Bone marrow (tissue), 2 donors: ENCODE measurements at regions not wholly inside any gene's neighbourhood (a gene's known extent, or its start where the extent isn't known, plus 50 kb on each side); places are given as distances from the start of the nearest gene placed in this dataset.
"Not testable (repeated sequence)": the region's sequence is repeated elsewhere in the genome, so short reads cannot be mapped to it uniquely, and the experiment has no call there.

Experiments
- DNase-seq, 2 donors: peaks; one replicate each; lab custom pipeline; 2025; lab: John Stamatoyannopoulos, UW

- DNase-seq: no peak
These were observed 249.0 kb downstream of the UTRN start for GRCh38 chr6:144534180-144534579.

DNA sequence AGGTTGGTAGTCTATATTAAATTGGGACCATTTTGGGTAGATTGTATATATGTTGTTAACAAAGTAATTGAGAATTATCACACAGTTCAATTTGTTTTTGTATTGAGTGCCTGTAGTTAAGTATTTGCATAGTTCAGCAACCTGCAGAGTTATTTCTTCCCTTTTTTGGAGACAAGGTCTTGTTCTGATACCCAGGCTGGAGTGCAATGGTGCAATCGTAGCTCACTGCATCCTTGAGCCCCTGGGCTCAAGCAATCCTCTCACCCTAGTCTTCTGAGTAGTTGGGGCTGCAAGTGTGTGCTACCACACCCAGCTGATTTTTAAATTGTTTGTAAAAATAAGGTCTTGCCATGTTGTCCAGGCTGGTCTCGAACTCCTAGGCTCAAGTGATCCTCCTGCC lies 250.5 kb downstream of the UTRN start:
- DNase-seq: no peak

- no peak for DNase-seq
These were observed 250.9 kb downstream of the UTRN start for GRCh38 chr6:144536079-144536478.

DNA sequence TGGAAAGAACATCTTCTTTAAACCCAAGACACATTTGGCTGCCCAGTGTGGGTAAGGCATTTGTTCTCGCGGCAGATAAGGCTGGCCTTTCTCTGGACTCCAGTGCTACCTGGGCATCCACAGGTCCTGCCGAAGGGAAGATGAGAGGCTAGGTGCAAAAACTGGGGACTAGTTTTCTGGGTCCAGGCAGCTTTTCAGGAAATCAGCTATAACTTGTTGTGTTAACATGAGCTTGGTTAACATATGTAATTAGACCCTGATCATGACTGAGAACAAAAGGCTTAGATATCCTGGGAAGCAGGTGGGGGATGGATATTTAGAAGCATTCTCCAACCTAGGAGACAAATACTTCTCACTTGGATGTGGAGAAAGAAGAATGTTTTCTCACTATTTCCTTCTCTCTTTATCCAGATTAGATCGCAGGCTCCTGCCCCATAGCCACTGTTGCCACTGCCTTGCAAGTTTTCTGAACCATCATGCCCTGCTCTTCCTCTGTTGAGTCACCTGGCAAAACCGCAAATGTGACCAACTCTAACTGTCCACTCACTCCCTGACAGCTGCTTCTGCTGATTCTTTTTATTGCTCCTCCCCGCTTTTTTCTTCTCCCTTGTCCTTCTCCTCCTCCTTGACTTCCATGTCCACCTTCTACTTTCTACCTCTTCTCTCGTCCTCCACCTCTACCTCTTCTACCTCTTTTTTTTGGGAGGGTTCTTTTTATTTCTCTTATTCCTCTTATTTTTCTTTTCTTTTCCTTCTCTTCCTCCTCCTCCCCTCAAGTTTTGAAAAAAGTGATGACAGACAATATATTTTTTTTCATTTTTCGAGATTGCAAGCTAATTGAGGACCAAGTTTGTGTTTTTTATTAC lies 258.1 kb downstream of the UTRN start:
- peak in 1 of 2 donors; percentile 7 for DNase-seq

DNA sequence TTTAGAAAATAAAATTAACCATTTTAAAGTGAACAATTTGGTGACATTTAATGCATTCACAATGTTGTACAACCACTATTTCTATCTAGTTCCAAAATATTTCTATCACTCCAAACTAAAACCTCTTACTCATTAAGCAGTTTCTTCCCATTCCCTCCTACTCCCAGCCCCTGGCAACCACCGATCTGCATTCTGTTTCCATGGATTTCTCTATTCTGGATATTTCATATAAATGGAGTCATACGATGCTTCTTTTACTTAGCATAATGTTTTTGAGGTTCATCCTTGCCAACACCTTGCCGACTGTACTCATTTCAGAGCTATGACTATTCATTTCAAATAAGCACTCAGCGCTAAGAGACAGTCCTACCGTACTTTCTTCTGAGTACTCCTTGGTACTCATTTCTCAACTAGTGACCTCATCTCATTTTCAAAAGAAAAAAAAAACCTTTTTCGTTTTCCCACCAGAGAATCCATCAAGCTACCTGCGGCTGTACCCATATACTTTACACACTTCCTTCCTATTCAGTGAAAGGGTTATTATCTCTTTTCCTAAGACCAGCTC lies 259.2 kb downstream of the UTRN start:
- DNase-seq: no peak

DNA sequence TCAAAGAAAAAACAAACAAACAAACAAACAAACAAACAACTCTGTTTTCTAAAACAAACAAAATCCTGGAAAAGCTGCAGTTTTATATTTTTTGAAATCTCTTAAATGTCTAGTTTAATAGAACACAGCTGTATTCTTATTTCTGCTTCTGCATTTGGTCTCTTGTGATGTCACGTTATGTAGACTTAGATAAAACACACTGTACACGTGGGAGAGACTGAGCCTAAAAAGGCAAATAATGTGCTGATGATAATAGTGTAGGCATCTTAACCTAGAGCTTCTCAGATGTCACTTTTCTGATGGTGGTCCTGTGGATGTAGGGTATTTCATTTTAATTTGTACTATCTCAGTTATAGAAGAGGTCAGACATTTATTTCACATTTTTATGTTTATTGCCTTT lies 261.7 kb downstream of the UTRN start:
- DNase-seq: no peak

DNA sequence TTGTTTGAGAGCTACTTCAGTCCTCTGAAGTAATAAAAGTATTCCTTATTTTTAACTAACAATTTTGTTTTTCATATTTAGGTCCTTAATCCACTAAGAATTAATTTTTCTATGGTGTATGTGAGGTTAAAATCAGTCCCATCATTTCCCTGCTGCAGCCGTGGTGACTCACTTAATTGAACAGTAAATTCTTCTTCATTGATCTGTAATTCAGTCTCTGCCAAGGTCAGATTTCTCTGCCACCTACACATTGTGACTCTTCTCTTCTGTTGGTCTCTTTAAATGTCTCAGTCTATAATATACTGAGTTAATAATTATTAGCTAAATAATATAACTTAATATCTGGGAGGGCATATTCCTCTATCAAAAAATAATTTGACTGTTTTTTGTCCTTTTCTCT lies 262.3 kb downstream of the UTRN start:
- no peak for DNase-seq

DNA sequence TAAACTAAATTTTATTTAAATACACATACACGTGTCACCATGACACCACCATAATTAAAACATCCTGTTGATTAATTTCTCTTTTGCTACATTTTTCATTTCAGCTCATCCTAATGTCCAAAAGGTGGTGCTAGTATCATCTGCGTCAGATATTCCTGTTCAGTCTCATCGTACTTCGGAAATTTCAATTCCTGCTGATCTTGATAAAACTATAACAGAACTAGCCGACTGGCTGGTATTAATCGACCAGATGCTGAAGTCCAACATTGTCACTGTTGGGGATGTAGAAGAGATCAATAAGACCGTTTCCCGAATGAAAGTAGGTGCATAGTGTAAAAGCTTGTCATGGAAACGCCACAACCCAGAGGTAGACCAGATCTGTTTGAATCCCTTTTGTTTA lies 263.4 kb downstream of the UTRN start:
- DNase-seq: no peak

DNA sequence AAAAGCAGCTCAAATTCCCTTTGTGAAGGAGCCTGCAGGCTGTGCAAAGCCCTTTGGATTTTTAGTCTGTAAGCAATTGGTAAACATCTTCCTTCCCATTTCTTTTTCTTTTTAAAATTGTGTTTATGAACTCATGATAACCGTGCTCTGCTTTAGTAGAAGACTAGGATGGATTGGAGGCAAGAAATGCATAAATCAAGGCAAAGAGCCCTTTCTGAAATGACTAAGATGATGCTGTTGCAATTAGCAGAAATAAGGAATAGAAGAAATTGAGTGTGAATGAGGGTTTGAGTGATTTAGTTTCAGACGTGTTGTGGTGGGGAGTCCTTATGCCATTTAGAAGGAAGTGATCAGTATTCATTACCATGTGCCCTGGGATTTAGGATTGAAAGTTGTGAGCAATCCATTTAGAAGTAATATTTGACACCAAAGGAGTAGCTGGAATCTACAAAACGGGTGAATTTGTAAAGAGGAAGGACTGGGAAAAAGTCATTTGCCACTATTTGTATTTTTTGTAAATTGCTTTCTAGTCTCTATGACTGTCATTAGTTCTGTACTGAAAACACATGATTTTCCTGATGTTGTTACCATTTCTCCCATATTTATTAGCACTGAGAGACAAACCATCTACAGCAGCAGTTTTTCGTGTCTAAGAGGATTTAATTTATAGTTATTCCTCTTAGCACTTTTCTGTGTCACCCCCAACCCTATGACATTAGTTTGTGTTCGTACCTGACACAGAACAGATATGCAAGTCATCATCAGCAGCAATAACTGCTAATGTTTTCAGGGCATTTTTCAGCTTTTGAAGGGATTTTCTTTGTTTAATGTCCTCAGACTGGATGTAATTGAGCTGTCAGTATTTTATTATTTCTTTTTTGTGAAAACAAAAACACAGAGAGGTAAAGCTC lies 265.0 kb downstream of the UTRN start:
- no peak for DNase-seq

GRCh38 chr6:144551339-144551738 lies 266.2 kb downstream of the UTRN start:
- no peak for DNase-seq

GRCh38 chr6:144555066-144555465 lies 269.9 kb downstream of the UTRN start:
- DNase-seq: no peak

GRCh38 chr6:144559865-144560593 lies 274.9 kb downstream of the UTRN start:
- peak in 1 of 2 donors; percentile 31 for DNase-seq

DNA sequence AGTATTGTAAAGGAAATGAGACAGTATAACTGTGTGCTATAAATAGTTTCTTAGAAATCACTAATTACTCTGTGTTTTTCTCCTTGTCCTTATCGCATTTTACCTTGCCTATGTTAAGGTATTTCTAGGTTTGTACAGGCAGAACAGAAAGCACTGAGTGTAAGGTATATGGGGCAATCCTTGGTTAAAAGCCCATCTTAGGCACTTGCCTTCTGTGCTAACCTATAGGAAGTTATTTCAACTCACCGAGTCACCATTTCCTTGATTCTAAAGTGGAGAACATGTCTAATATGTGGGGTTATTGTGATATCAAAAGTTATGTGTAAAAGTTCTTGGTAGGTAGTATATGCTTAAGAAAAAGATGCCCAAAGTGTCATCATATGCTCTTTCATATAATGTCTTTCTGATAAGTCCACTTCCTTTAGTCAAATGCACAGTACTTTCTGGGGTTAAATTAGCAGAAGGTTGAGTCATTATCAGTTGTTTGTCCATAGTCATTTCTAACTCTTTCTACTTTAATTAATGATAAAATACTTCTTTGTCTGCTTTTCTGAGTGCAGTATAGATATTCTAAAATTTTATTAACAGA lies 276.4 kb downstream of the UTRN start:
- DNase-seq: no peak

DNA sequence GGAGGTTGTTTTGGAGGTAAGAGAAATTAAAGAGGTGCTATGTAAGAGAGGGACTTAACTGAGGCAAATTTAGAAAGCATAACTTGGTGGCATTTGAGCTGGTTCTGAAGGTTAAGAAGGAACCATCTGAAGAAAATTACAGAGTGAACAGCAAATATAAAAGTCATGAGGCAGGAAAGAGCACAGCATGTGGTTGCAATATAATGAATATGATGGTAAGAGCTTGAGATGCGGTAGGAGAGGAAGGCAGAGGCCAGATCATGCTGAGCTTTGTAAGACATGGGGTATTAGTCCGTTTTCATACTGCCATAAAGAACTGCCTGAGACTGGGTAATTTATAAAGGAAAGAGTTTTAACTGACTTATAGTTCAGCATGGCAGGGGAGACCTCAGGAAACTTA lies 279.1 kb downstream of the UTRN start:
- no peak for DNase-seq

- peak in 1 of 2 donors; percentile 13 for DNase-seq
These were observed 281.9 kb downstream of the UTRN start for GRCh38 chr6:144566868-144567615.

DNA sequence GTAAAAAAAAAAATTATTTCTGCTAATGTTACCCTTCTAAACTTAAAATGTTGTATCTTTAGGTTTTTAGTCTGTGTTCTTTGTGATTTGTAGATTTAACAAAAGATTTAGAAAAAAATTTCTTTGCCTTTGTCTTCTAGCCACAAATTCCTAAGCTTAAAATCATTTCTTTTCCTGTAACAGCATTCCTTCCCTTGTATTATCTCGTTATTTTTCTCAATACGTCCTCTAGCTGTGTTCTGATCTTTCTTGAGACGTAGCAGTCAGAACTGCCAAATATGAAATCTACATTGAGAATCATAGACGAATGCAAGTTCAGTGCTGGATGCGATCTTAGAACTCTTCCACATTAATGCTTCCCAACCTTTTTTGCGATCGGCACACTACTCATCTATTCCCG lies 283.1 kb downstream of the UTRN start:
- DNase-seq: no peak

- not testable (repeated sequence) for DNase-seq
These were observed 287.4 kb downstream of the UTRN start for GRCh38 chr6:144572541-144572940.

DNA sequence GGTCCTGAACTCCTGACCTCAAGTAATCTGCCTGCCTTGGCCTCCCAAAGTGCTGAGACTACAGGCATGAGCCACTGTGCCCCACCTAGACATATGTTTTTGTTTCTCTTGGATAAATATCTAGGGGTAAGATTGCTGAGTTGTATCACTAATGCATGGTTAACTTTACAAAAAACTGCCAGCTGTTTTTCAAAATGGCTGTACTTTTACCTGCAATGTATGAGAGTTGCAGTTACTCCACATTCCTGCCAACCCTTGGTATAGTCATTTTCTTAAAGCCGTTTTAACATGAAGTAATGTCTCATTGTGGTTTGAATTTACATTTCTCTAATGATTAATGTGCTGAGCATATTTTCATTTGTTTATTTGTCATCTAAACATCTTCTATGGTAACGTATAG lies 289.7 kb downstream of the UTRN start:
- no peak for DNase-seq

- DNase-seq: no peak
These were observed 290.2 kb downstream of the UTRN start for GRCh38 chr6:144575327-144575726.

DNA sequence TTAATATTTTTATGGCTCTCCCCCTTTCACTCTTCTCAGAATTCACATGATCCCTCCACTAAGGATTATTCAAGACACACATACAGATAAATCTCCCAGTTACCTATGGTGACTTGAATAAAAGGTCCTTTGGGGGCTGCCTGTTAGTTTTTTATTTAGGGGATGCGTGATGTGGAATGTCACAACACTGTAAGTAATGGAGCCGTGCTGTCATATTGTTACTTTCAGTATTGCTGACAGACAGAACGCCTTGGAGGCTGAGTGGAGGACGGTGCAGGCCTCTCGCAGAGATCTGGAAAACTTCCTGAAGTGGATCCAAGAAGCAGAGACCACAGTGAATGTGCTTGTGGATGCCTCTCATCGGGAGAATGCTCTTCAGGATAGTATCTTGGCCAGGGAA lies 291.7 kb downstream of the UTRN start:
- DNase-seq: no peak
